HCT116 (cell line): ENCODE measurements at regions not wholly inside any gene's neighbourhood (a gene's known extent, or its start where the extent isn't known, plus 50 kb on each side); places are given as distances from the start of the nearest gene placed in this dataset.

ENCODE experiments used
- ATF3 ChIP-seq: IDR thresholded peaks from 2 replicates; pipeline ENCODE4 v1.6.1; 2012
- CEBPB ChIP-seq: IDR thresholded peaks from 2 replicates; pipeline ENCODE4 v1.6.1; 2012; ENCODE audit warnings: low read depth
- CTCF ChIP-seq, 3 experiments: fragments of 200-600 bp in 1 of 3; sonication (generic) in 1 of 3; IDR thresholded peaks in 2 of 3; conservative IDR thresholded peaks in 1 of 3; 2 replicates each; pipeline ENCODE4 v1.5.1; 2012 to 2017; ENCODE audit warnings: low read depth in 2 of 3, low read length in 2 of 3, antibody characterized with exemption in 1 of 3, borderline replicate concordance in 1 of 3, control low read depth in 1 of 3, mild to moderate bottlenecking in 1 of 3, mixed read lengths in 1 of 3, mixed run types in 1 of 3, moderate library complexity in 1 of 3; ENCODE audit not compliant: insufficient read depth in 1 of 3
- EZH2 ChIP-seq: fragments of 200-600 bp; sonication (generic); IDR thresholded peaks from 2 replicates; pipeline ENCODE4 v1.6.1; 2017; ENCODE audit warnings: antibody characterized with exemption, mixed run types
- EZH2phosphoT487 ChIP-seq: fragments of 200-600 bp; IDR thresholded peaks from 2 replicates; pipeline ENCODE4 v1.6.1; 2018; ENCODE audit warnings: antibody characterized with exemption, borderline replicate concordance
- FOSL1 ChIP-seq: IDR thresholded peaks from 2 replicates; pipeline ENCODE4 v1.6.1; 2012; ENCODE audit warnings: low read depth
- JUND ChIP-seq: IDR thresholded peaks from 2 replicates; pipeline ENCODE4 v1.6.1; 2012
- POLR2A ChIP-seq: IDR thresholded peaks from 2 replicates; pipeline ENCODE4 v1.7.0; 2011; ENCODE audit warnings: borderline replicate concordance; ENCODE audit not compliant: insufficient read depth, insufficient read length; ENCODE audit errors: extremely low read depth
- POLR2AphosphoS5 ChIP-seq: IDR thresholded peaks from 2 replicates; pipeline ENCODE4 v1.6.1; 2011; ENCODE audit warnings: mild to moderate bottlenecking, low read depth, low read length, moderate library complexity
- REST ChIP-seq: IDR thresholded peaks from 2 replicates; pipeline ENCODE4 v1.6.1; 2012; ENCODE audit warnings: low read depth
- SRF ChIP-seq: IDR thresholded peaks from 2 replicates; pipeline ENCODE4 v1.6.1; 2012; ENCODE audit warnings: low read depth
- ZBTB33 ChIP-seq: IDR thresholded peaks from 2 replicates; pipeline ENCODE4 v1.6.1; 2011; ENCODE audit warnings: mild to moderate bottlenecking, low read length, moderate library complexity; ENCODE audit not compliant: insufficient replicate concordance; ENCODE audit errors: extremely low read depth
- ZFX ChIP-seq: fragments of 450-650 bp; IDR thresholded peaks from 2 replicates; pipeline ENCODE4 v1.6.1; 2017

GRCh38 chr12:89884952-89885351, 176.3 kb upstream of the ATP2B1 start:
- TF ChIP-seq CTCF (IDR thresholded peaks at IDR 0.05 in 2 of 3, conservative IDR thresholded peaks at IDR 0.05 in 1 of 3; ENCODE audit: borderline replicate concordance in 1 of 3, insufficient read depth in 1 of 3, low read depth in 2 of 3, low read length in 2 of 3) (no peak), POLR2A (no peak), ATF3 (no peak), JUND (no peak), SRF (no peak), FOSL1 (no peak), EZH2phosphoT487 (no peak), ZBTB33 (no peak), POLR2AphosphoS5 (no peak), CEBPB (no peak), ZFX (no peak), EZH2 (no peak), REST (no peak)
